Smooth muscle cell (in vitro differentiated cells): ENCODE measurements at regions not wholly inside any gene's neighbourhood (a gene's known extent, or its start where the extent isn't known, plus 50 kb on each side); places are given as distances from the start of the nearest gene placed in this dataset.

Experiments used
- DNase-seq: peaks from one replicate; lab custom pipeline; 2025; ENCODE audit not compliant: unreplicated experiment; lab: John Stamatoyannopoulos, UW
- H2AFZ ChIP-seq: fragments of 200-600 bp; sonication (generic); 2 replicates; pipeline ENCODE4 v1.6.0; 2016; ENCODE audit warnings: antibody characterized with exemption, low read depth, mild to moderate bottlenecking
- H3F3A ChIP-seq: fragments of 200-600 bp; sonication (generic); 2 replicates; pipeline ENCODE4 v1.6.0; 2017; ENCODE audit warnings: antibody characterized with exemption, low read depth
- H3K27ac ChIP-seq: fragments of 200-600 bp; sonication (generic); 2 replicates; pipeline ENCODE4 v1.5.1; 2016; ENCODE audit warnings: low read depth, mild to moderate bottlenecking
- H3K27me3 ChIP-seq: fragments of 200-600 bp; sonication (generic); 2 replicates; pipeline ENCODE4 v1.6.1; 2016; ENCODE audit warnings: low read depth, mild to moderate bottlenecking
- H3K36me3 ChIP-seq: fragments of 200-600 bp; sonication (generic); 2 replicates; pipeline ENCODE4 v1.5.1; 2016; ENCODE audit warnings: low read depth
- H3K4me1 ChIP-seq: fragments of 200-600 bp; sonication (generic); 2 replicates; pipeline ENCODE4 v1.5.1; 2016; ENCODE audit warnings: low read depth
- H3K4me2 ChIP-seq: fragments of 200-600 bp; sonication (generic); 2 replicates; pipeline ENCODE4 v1.6.0; 2016; ENCODE audit warnings: mild to moderate bottlenecking
- H3K4me3 ChIP-seq: fragments of 200-600 bp; sonication (generic); 2 replicates; pipeline ENCODE4 v1.5.1; 2016; ENCODE audit warnings: mild to moderate bottlenecking
- H3K79me2 ChIP-seq: fragments of 200-600 bp; sonication (generic); 2 replicates; pipeline ENCODE4 v1.6.0; 2016; ENCODE audit warnings: low read depth, mild to moderate bottlenecking
- H3K9ac ChIP-seq: fragments of 200-600 bp; sonication (generic); 2 replicates; pipeline ENCODE4 v1.6.0; 2016; ENCODE audit warnings: low read depth
- H3K9me3 ChIP-seq: fragments of 200-600 bp; sonication (generic); replicated peaks from 2 replicates; pipeline ENCODE4 v1.5.1; 2016; ENCODE audit warnings: low read depth
- H4K20me1 ChIP-seq: fragments of 200-600 bp; sonication (generic); 2 replicates; pipeline ENCODE4 v1.6.0; 2016; ENCODE audit warnings: low read depth
- WGBS: methylation state at CpG from one replicate; pipeline ENCODE4 v1.1.7; 2016; ENCODE audit warnings: low lambda C conversion rate; 5-methylcytosine and 5-hydroxymethylcytosine counted together
- TF ChIP-seq, protein P1 (sequence below): fragments of 200-600 bp; sonication (generic); IDR thresholded peaks from 2 replicates; pipeline ENCODE4 v1.5.1; 2017; ENCODE audit warnings: borderline replicate concordance, mild to moderate bottlenecking, antibody characterized with exemption; ENCODE audit not compliant: insufficient read depth, poor library complexity, severe bottlenecking

DNA sequence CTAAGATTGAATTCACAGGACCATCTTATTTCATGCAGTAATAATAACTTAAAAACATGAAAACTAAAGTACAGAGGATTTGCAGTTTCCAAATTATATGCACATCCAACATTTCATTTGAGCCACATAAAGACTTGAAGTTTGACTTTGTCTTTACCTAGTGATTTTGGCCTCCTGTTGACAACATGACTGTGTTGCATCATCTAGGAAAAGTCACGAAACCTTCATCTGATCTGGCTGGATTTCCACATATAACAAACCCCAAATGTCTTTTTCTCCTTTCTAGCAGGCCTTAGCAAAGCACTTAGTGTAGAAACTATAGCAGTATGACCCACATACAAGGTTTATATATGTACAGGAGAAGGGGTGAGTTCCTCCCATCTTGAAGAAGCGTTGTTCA, 406.5 kb upstream of the CDH5 start:
- no peak for DNase-seq
- H3K79me2 ChIP-seq = no peaks in the 10 kb centered on the region
- H3K4me1 ChIP-seq = no peaks in the 10 kb centered on the region
- no peak overlapping the region for H3K27ac ChIP-seq
- no peak overlapping the region for H3K9ac ChIP-seq
- no peaks in the 10 kb centered on the region for H3F3A ChIP-seq
- 84% methylated on average over 2 of the region's 2 CpGs for WGBS
- no peak overlapping the region for H2AFZ ChIP-seq
- H3K36me3 ChIP-seq = no peaks in the 10 kb centered on the region
- no peaks in the 10 kb centered on the region for H4K20me1 ChIP-seq
- H3K4me3 ChIP-seq = no peak overlapping the region
- H3K9me3 ChIP-seq = no peaks in the 10 kb centered on the region
- H3K27me3 ChIP-seq = no peaks in the 10 kb centered on the region
- no peak overlapping the region for H3K4me2 ChIP-seq
- TF ChIP-seq, protein P1, sequence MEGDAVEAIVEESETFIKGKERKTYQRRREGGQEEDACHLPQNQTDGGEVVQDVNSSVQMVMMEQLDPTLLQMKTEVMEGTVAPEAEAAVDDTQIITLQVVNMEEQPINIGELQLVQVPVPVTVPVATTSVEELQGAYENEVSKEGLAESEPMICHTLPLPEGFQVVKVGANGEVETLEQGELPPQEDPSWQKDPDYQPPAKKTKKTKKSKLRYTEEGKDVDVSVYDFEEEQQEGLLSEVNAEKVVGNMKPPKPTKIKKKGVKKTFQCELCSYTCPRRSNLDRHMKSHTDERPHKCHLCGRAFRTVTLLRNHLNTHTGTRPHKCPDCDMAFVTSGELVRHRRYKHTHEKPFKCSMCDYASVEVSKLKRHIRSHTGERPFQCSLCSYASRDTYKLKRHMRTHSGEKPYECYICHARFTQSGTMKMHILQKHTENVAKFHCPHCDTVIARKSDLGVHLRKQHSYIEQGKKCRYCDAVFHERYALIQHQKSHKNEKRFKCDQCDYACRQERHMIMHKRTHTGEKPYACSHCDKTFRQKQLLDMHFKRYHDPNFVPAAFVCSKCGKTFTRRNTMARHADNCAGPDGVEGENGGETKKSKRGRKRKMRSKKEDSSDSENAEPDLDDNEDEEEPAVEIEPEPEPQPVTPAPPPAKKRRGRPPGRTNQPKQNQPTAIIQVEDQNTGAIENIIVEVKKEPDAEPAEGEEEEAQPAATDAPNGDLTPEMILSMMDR = no peak

DNA sequence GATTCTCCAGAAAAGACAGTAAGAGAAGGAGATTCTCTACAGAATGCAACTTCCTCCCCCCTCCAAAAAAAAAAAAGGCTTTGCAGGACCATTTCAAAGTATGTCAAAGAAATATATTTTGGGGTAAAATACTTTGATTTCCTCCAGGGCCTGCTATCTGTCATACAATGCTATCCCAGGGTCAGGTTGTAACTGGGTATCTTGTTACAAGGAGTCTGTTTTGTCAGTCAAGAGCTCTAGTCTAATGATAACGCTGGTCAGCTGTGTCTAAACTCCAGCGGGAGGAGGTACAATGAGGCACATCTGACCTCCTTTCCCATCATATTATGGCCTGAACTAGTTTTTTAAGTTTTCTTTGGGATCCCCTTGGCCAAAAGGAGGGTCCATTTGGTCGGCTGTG, 408.4 kb upstream of the CDH5 start:
- H3K79me2 ChIP-seq = no peaks in the 10 kb centered on the region
- H2AFZ ChIP-seq = no peak overlapping the region
- 71% methylated on average over 3 of the region's 3 CpGs for WGBS
- no peaks in the 10 kb centered on the region for H3K36me3 ChIP-seq
- no peaks in the 10 kb centered on the region for H3K27me3 ChIP-seq
- H3K9me3 ChIP-seq = no peaks in the 10 kb centered on the region
- no peaks in the 10 kb centered on the region for H4K20me1 ChIP-seq
- H3K4me2 ChIP-seq = no peak overlapping the region
- TF ChIP-seq, protein P1 = no peak
- H3K4me1 ChIP-seq = no peaks in the 10 kb centered on the region
- H3K4me3 ChIP-seq = no peak overlapping the region
- H3F3A ChIP-seq = no peaks in the 10 kb centered on the region
- no peak for DNase-seq
- H3K9ac ChIP-seq = no peak overlapping the region
- no peak overlapping the region for H3K27ac ChIP-seq

DNA sequence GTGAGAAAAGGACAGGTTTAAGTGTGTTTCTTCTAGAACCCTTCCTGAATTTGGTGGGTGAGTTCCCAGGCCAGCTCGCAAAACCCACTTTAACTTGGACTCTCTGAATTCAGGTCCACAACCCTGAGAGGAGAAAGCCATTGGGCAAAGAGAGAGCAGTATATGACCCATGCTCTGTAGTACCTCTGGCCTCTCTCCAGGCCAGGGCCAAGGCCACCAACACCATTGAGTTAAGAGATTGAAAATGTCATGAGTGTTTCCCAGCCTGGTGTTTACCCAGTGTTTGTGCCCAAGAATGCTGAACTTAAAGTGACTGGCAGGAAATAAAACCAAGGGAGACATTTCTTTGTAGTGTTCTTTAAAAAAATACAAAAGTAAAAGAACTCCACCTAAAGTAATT, 410.4 kb upstream of the CDH5 start:
- 100% methylated on average over 1 of the region's 1 CpG for WGBS
- no peaks in the 10 kb centered on the region for H3K79me2 ChIP-seq
- H3K9me3 ChIP-seq = no peaks in the 10 kb centered on the region
- DNase-seq = no peak
- no peaks in the 10 kb centered on the region for H3K36me3 ChIP-seq
- H3K27me3 ChIP-seq = no peaks in the 10 kb centered on the region
- H3K4me3 ChIP-seq = no peak overlapping the region
- no peak overlapping the region for H3K9ac ChIP-seq
- H3F3A ChIP-seq = no peaks in the 10 kb centered on the region
- TF ChIP-seq, protein P1 = no peak
- no peak overlapping the region for H3K4me2 ChIP-seq
- no peak overlapping the region for H2AFZ ChIP-seq
- no peaks in the 10 kb centered on the region for H3K4me1 ChIP-seq
- no peaks in the 10 kb centered on the region for H4K20me1 ChIP-seq
- no peak overlapping the region for H3K27ac ChIP-seq

DNA sequence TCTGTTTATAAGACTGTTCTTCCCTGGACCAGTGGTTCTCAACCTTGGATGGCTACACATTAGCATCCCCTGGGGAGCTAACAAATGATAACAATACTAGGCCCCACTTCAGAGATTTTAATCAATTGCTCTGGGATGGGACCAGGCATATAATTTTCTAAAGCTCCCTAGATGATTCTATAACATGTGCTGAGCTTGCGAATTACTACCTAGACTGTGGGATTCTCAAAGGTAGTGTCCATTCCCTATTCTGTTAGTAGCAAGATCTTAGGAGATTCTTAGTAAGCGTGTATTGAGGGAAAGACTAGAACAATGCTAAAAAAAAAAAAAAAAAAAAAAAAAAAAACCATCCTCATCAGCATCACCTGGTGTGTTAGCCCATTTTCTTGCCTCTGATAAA, 412.0 kb upstream of the CDH5 start:
- Histone ChIP-seq H3K27ac (no peak overlapping the region), H3K4me3 (no peak overlapping the region), H2AFZ (no peak overlapping the region), H3K27me3 (no peaks in the 10 kb centered on the region), H4K20me1 (no peaks in the 10 kb centered on the region), H3F3A (no peaks in the 10 kb centered on the region), H3K79me2 (no peaks in the 10 kb centered on the region), H3K36me3 (no peaks in the 10 kb centered on the region), H3K4me2 (no peak overlapping the region), H3K9me3 (no peaks in the 10 kb centered on the region), H3K9ac (no peak overlapping the region), H3K4me1 (no peaks in the 10 kb centered on the region)
- no peak for DNase-seq
- TF ChIP-seq, protein P1 = no peak
- WGBS = 96% methylated on average over 2 of the region's 2 CpGs
